ENCODE measurements at regions not wholly inside any gene's neighbourhood (a gene's known extent, or its start where the extent isn't known, plus 50 kb on each side); places are given as distances from the start of the nearest gene placed in this dataset.

DNA sequence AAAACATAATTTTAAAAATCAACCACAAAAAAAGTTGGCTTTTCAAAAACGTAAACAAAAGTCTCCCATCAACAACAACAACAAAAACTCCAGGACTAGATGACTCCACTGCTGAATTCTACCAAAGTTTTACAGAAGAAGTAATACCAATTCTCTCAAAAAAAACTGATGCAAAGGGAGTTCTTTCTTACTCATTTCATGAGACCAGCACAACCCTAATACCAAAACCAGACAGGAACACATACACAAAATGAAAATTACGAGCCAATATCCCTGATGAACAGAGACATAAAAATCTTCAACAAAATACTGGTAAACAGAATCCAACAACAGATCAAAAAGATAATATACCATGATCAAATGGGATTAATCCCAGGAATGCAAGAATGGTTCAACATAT, 147.3 kb downstream of the BTG1 start:
- Histone ChIP-seq H3K27ac (no peak overlapping the region), H3K36me3 (ENCODE audit: insufficient read depth) (no peaks in the 10 kb centered on the region), H3K4me2 (no peak overlapping the region), H3K27me3 (ENCODE audit: insufficient read depth, low read depth) (no peaks in the 10 kb centered on the region), H3K79me2 (ENCODE audit: insufficient read depth, low read depth) (no peaks in the 10 kb centered on the region), H2AFZ (ENCODE audit: low read depth) (no peak overlapping the region), H3K4me1 (ENCODE audit: low read depth, poor library complexity, severe bottlenecking) (no peaks in the 10 kb centered on the region), H3K9ac (no peak overlapping the region), H4K20me1 (ENCODE audit: insufficient read depth) (no peaks in the 10 kb centered on the region; the same call in 1 of the 2 replicates), H3K4me3 (IDR thresholded peaks at IDR 0.05; ENCODE audit: insufficient read depth, low read depth, low read length) (no peak overlapping the region)
- TF ChIP-seq, protein P1, sequence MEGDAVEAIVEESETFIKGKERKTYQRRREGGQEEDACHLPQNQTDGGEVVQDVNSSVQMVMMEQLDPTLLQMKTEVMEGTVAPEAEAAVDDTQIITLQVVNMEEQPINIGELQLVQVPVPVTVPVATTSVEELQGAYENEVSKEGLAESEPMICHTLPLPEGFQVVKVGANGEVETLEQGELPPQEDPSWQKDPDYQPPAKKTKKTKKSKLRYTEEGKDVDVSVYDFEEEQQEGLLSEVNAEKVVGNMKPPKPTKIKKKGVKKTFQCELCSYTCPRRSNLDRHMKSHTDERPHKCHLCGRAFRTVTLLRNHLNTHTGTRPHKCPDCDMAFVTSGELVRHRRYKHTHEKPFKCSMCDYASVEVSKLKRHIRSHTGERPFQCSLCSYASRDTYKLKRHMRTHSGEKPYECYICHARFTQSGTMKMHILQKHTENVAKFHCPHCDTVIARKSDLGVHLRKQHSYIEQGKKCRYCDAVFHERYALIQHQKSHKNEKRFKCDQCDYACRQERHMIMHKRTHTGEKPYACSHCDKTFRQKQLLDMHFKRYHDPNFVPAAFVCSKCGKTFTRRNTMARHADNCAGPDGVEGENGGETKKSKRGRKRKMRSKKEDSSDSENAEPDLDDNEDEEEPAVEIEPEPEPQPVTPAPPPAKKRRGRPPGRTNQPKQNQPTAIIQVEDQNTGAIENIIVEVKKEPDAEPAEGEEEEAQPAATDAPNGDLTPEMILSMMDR (conservative IDR thresholded peaks at IDR 0.05; ENCODE audit: low read depth, low read length): no peak

DNA sequence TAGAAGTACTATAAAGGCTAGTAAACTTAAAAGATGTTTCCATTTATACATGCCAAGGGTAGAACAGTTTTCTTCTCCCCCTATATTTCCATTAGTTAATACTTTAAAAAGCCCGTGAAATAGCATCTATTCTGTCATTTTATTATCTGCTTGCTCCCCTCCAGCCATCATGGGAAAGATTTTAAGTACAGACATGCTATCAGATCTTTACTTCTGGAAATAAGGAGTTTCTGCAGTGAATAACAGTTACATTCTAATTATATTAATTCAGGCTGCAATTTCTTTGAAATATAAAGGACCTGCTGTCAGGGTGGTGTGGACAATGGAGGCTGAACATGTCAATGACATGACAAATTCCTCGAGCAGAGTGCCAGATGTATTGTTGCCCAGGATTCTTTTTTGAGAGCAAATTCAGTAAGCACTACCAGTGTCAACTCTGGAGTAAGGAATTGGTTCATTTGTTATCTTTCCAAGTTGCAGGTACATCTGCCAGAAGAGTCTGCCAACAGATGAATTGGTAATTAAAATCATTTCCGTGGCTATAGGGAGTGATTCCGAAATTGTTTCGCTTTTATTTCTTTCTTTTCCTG, 151.3 kb downstream of the BTG1 start:
- Histone ChIP-seq H3K4me3 (IDR thresholded peaks at IDR 0.05; ENCODE audit: insufficient read depth, low read depth, low read length) (no peak overlapping the region), H3K79me2 (ENCODE audit: insufficient read depth, low read depth) (no peaks in the 10 kb centered on the region), H3K9ac (no peak overlapping the region), H3K4me1 (ENCODE audit: low read depth, poor library complexity, severe bottlenecking) (no peaks in the 10 kb centered on the region), H3K4me2 (no peak overlapping the region), H3K27ac (no peak overlapping the region), H3K27me3 (ENCODE audit: insufficient read depth, low read depth) (no peaks in the 10 kb centered on the region), H4K20me1 (ENCODE audit: insufficient read depth) (no peaks in the 10 kb centered on the region; the same call in 1 of the 2 replicates), H3K36me3 (ENCODE audit: insufficient read depth) (no peaks in the 10 kb centered on the region), H2AFZ (ENCODE audit: low read depth) (no peak overlapping the region)
- TF ChIP-seq, protein P1 (conservative IDR thresholded peaks at IDR 0.05; ENCODE audit: low read depth, low read length): no peak

DNA sequence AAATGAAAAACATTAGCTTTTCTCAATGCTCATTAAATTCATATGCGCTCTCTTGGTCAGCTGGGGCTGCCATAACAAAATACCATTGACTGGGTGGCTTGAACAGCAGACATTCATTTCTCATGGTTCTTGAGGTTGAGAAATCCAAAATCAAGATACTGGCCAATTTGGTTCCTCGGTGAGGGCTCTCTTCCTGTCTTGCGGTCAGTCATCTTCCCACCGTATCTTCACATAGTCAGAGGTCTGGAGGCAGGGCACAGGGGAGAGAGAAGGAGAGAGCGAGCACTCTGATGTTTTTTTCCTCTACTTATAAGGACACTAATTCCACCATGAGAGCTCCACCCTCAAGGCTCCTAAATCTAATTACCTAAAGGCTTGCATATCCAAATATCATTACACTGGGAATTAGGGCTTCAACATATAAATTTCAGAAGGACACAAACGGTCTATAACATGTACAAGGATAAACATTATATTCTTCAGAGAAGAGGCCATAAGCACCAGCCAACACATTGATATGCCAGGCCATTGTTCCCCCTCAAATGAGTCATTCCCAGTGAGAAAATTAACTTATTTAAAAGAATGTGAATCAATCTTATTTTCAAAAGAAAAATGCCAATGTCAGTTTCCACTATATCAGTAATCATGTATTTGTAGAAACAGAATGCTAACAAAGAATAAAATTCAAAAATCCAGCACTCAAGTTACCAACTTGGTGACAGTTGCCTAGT, 152.2 kb downstream of the BTG1 start:
- H3K9ac ChIP-seq: no peak overlapping the region
- H2AFZ ChIP-seq (ENCODE audit: low read depth): no peak overlapping the region
- no peaks in the 10 kb centered on the region for H3K4me1 ChIP-seq (ENCODE audit: low read depth, poor library complexity, severe bottlenecking)
- H4K20me1 ChIP-seq (ENCODE audit: insufficient read depth): no peaks in the 10 kb centered on the region; the same call in 1 of the 2 replicates
- H3K79me2 ChIP-seq (ENCODE audit: insufficient read depth, low read depth): no peaks in the 10 kb centered on the region
- H3K27me3 ChIP-seq (ENCODE audit: insufficient read depth, low read depth): no peaks in the 10 kb centered on the region
- TF ChIP-seq, protein P1 (conservative IDR thresholded peaks at IDR 0.05; ENCODE audit: low read depth, low read length): no peak
- H3K4me2 ChIP-seq: no peak overlapping the region
- H3K27ac ChIP-seq: no peak overlapping the region
- H3K36me3 ChIP-seq (ENCODE audit: insufficient read depth): no peaks in the 10 kb centered on the region
- H3K4me3 ChIP-seq (IDR thresholded peaks at IDR 0.05; ENCODE audit: insufficient read depth, low read depth, low read length): no peak overlapping the region

DNA sequence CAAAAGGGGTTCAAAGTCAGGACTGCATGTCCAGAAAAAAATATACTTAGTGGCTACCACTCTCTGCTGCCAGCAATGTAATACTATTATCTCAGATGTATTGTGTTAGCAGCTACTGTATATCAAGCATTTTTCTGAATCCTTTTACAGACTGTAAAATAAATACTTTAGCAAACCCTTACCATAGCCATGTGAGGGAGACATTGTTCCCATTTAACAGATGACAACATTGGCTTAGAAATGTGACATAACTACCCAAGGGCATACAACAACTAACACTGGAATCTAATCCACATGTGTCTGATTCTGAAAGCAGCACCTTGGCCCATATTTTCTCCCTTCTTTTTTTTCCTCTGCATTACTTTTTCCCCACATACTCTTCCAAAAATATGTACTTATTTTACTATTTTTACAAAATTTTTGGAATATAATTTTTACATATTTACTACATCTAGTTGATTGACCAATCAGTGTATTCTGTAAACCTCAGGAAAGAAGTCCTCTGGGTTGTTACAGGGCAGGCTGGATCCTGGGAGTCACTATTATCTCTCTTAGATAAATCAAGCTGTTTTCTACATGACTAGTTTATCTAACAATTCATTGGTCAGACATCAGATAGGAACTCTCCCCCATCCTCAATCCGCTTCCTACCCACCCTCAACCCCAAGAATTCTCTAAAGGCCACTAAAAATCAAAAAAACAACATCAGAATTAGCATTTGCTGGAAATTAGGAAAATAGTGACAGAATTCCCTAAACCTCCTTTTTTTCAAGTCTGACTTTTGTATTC, 154.1 kb downstream of the BTG1 start:
- no peaks in the 10 kb centered on the region for H4K20me1 ChIP-seq (ENCODE audit: insufficient read depth)
- H3K9ac ChIP-seq: no peak overlapping the region
- TF ChIP-seq, protein P1 (conservative IDR thresholded peaks at IDR 0.05; ENCODE audit: low read depth, low read length): no peak
- H3K36me3 ChIP-seq (ENCODE audit: insufficient read depth): no peaks in the 10 kb centered on the region
- no peak overlapping the region for H2AFZ ChIP-seq (ENCODE audit: low read depth)
- H3K27me3 ChIP-seq (ENCODE audit: insufficient read depth, low read depth): no peaks in the 10 kb centered on the region
- no peak overlapping the region for H3K4me2 ChIP-seq
- H3K4me1 ChIP-seq (ENCODE audit: low read depth, poor library complexity, severe bottlenecking): no peaks in the 10 kb centered on the region
- no peak overlapping the region for H3K27ac ChIP-seq
- no peaks in the 10 kb centered on the region for H3K79me2 ChIP-seq (ENCODE audit: insufficient read depth, low read depth)
- H3K4me3 ChIP-seq (IDR thresholded peaks at IDR 0.05; ENCODE audit: insufficient read depth, low read depth, low read length): no peak overlapping the region

All from KMS-11 (cell line).